H9 (cell line): ENCODE measurements at regions not wholly inside any gene's neighbourhood (a gene's known extent, or its start where the extent isn't known, plus 50 kb on each side); places are given as distances from the start of the nearest gene placed in this dataset.

Experiments
- DNase-seq: peaks from one replicate; pipeline ENCODE4 v3.0.0-alpha.2; 2017
- H2AFZ ChIP-seq: one replicate; pipeline ENCODE4 v1.6.1; 2013; ENCODE audit warnings: mild to moderate bottlenecking, low read length, control low read depth, moderate library complexity
- H2AK5ac ChIP-seq: 2 replicates; pipeline ENCODE4 v1.6.1; 2013; ENCODE audit warnings: low read length, control low read depth, mixed read lengths; ENCODE audit not compliant: insufficient read length
- H2BK120ac ChIP-seq: one replicate; pipeline ENCODE4 v1.6.1; 2013; ENCODE audit warnings: low read depth, mild to moderate bottlenecking, low read length, control low read depth, inconsistent platforms; ENCODE audit not compliant: poor library complexity, severe bottlenecking
- H2BK12ac ChIP-seq: 2 replicates; pipeline ENCODE4 v1.6.1; 2013; ENCODE audit warnings: low read length, control low read depth, mixed read lengths, low read depth; ENCODE audit not compliant: insufficient read length
- H2BK15ac ChIP-seq: 2 replicates; pipeline ENCODE4 v1.6.1; 2013; ENCODE audit warnings: low read depth, low read length, control low read depth
- H2BK20ac ChIP-seq: one replicate; pipeline ENCODE4 v1.6.1; 2013; ENCODE audit warnings: low read depth, mild to moderate bottlenecking, low read length, control low read depth, inconsistent platforms; ENCODE audit not compliant: poor library complexity, severe bottlenecking
- H2BK5ac ChIP-seq: 2 replicates; pipeline ENCODE4 v1.6.1; 2013; ENCODE audit warnings: low read length, control low read depth, mixed read lengths; ENCODE audit not compliant: insufficient read length
- H3K14ac ChIP-seq: 2 replicates; pipeline ENCODE4 v1.6.1; 2013; ENCODE audit warnings: low read length, control low read depth; ENCODE audit not compliant: insufficient read depth
- H3K18ac ChIP-seq: 2 replicates; pipeline ENCODE4 v1.6.1; 2013; ENCODE audit warnings: low read depth, mild to moderate bottlenecking, mixed read lengths, low read length, control low read depth; ENCODE audit not compliant: insufficient read length
- H3K23ac ChIP-seq: 2 replicates; pipeline ENCODE4 v1.6.1; 2013; ENCODE audit warnings: low read length, control low read depth, mixed read lengths, low read depth; ENCODE audit not compliant: insufficient read length
- H3K23me2 ChIP-seq: 2 replicates; pipeline ENCODE4 v1.6.1; 2013; ENCODE audit warnings: low read depth, mild to moderate bottlenecking, mixed read lengths, low read length, control low read depth; ENCODE audit not compliant: insufficient read length, poor library complexity, severe bottlenecking
- H3K27ac ChIP-seq: 2 replicates; pipeline ENCODE4 v1.5.1; 2013; ENCODE audit warnings: low read length, control low read depth, mixed read lengths, low read depth; ENCODE audit not compliant: insufficient read length
- H3K27me3 ChIP-seq: 2 replicates; pipeline ENCODE4 v1.6.1; 2013; ENCODE audit warnings: low read length, control low read depth, inconsistent platforms; ENCODE audit not compliant: insufficient read depth
- H3K4ac ChIP-seq: 2 replicates; pipeline ENCODE4 v1.6.1; 2013; ENCODE audit warnings: low read depth, mild to moderate bottlenecking, control low read depth, inconsistent platforms, low read length, moderate library complexity
- H3K4me1 ChIP-seq: 2 replicates; pipeline ENCODE4 v1.6.1; 2013; ENCODE audit warnings: low read length, control low read depth, inconsistent platforms; ENCODE audit not compliant: insufficient read depth
- H3K4me2 ChIP-seq: 2 replicates; pipeline ENCODE4 v1.6.1; 2013; ENCODE audit warnings: low read length, control low read depth, mixed read lengths; ENCODE audit not compliant: insufficient read length, insufficient read depth
- H3K56ac ChIP-seq: 2 replicates; pipeline ENCODE4 v1.6.1; 2013; ENCODE audit warnings: low read depth, mild to moderate bottlenecking, mixed read lengths, low read length, control low read depth; ENCODE audit not compliant: insufficient read length
- H3K79me1 ChIP-seq: 2 replicates; pipeline ENCODE4 v1.6.1; 2013; ENCODE audit warnings: low read depth, mild to moderate bottlenecking, moderate library complexity, low read length, control low read depth, inconsistent platforms; ENCODE audit not compliant: insufficient read depth, poor library complexity, severe bottlenecking
- H3K79me2 ChIP-seq: 2 replicates; pipeline ENCODE4 v1.6.1; 2013; ENCODE audit warnings: low read length, control low read depth, inconsistent platforms; ENCODE audit not compliant: insufficient read depth
- H3K9ac ChIP-seq: 2 replicates; pipeline ENCODE4 v1.6.1; 2013; ENCODE audit warnings: low read length, control low read depth, mixed read lengths; ENCODE audit not compliant: insufficient read length; ENCODE audit errors: extremely low read depth
- H3K9me3 ChIP-seq: one replicate; pipeline ENCODE4 v1.6.1; 2013; ENCODE audit warnings: low read depth, low read length, inconsistent platforms; ENCODE audit not compliant: control insufficient read depth
- H3T11ph ChIP-seq: one replicate; pipeline ENCODE4 v1.6.1; 2013; ENCODE audit warnings: mild to moderate bottlenecking, low read length, control low read depth, inconsistent platforms
- H4K20me1 ChIP-seq: one replicate; pipeline ENCODE4 v1.6.1; 2013; ENCODE audit not compliant: control insufficient read depth, insufficient read length, insufficient read depth
- H4K5ac ChIP-seq: 2 replicates; pipeline ENCODE4 v1.6.1; 2013; ENCODE audit warnings: low read depth, mild to moderate bottlenecking, mixed read lengths, low read length, control low read depth; ENCODE audit not compliant: insufficient read length
- H4K8ac ChIP-seq: replicated peaks from 2 replicates; pipeline ENCODE4 v1.6.1; 2013; ENCODE audit warnings: low read length, control low read depth, mixed read lengths, low read depth; ENCODE audit not compliant: insufficient read length
- H4K91ac ChIP-seq: 2 replicates; pipeline ENCODE4 v1.6.1; 2013; ENCODE audit warnings: low read depth, mild to moderate bottlenecking, moderate library complexity, mixed read lengths, low read length, control low read depth; ENCODE audit not compliant: insufficient read length
- H3K27ac Mint-ChIP-seq, 3 experiments: 2 replicates in 2 of 3; 3 replicates in 1 of 3; pipeline ENCODE4 v1.8.0; 2020 to 2021; ENCODE audit warnings: mixed read lengths in 3 of 3, mild to moderate bottlenecking in 1 of 3, moderate library complexity in 1 of 3
- H3K27me3 Mint-ChIP-seq: 2 replicates; pipeline ENCODE4 v1.8.0; 2021; ENCODE audit warnings: low read depth, mild to moderate bottlenecking, moderate library complexity, mixed read lengths
- H3K36me3 Mint-ChIP-seq, 3 experiments: 2 replicates in 2 of 3; 3 replicates in 1 of 3; pipeline ENCODE4 v1.8.0; 2020 to 2021; ENCODE audit warnings: low read depth in 3 of 3, mixed read lengths in 3 of 3; ENCODE audit not compliant: insufficient read depth in 1 of 3
- H3K4me1 Mint-ChIP-seq, 2 experiments: 2 replicates each; pipeline ENCODE4 v1.8.0; 2020; ENCODE audit warnings: mixed read lengths in 2 of 2
- H3K4me3 Mint-ChIP-seq, 2 experiments: 2 replicates in 1 of 2; 3 replicates in 1 of 2; pipeline ENCODE4 v1.8.0; 2020 to 2021; ENCODE audit warnings: mild to moderate bottlenecking in 2 of 2, mixed read lengths in 2 of 2, moderate library complexity in 1 of 2
- H3K9me3 Mint-ChIP-seq, 2 experiments: 2 replicates in 1 of 2; 3 replicates in 1 of 2; pipeline ENCODE4 v1.8.0; 2020; ENCODE audit warnings: mild to moderate bottlenecking in 2 of 2, mixed read lengths in 2 of 2, moderate library complexity in 1 of 2
- CTCF ChIP-seq: fragments of 200-600 bp; sonication (generic); conservative IDR thresholded peaks from 3 replicates; pipeline ENCODE4 v1.8.0; 2021; ENCODE audit warnings: antibody characterized with exemption, mild to moderate bottlenecking
- WGBS: extraction: QIAGEN DNeasy Blood & Tissue Kit; methylation state at CpG from one replicate; pipeline ENCODE4 v1.1.7; 2013; ENCODE audit warnings: missing lambda C conversion rate, low lambda C conversion rate, mixed read lengths; ENCODE audit not compliant: insufficient read length; ENCODE audit errors: extremely low coverage; 5-methylcytosine and 5-hydroxymethylcytosine counted together

DNA sequence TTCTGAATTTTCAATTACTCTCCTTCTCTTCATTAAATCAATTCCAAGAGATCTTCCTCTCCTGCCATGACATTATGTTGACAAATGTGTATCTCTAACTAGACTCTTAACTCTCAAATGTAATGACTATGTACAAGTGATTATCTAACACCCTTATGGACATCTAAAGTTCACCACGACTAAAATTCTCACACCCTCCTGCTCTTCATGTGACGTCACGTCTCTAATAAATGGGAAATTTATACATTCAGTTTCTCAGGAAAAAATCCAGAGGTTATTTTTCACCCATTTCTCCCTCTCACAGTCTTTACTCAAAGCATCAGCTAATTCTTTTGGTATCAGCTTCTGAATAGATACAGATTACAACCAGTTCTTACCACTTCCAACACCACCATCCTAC lies 237.5 kb upstream of the EPHA6 start:
- TF ChIP-seq CTCF: no peak
- Histone ChIP-seq H3K9ac (no peak overlapping the region), H3K79me1 (no peaks in the 10 kb centered on the region), H3K4me2 (no peak overlapping the region), H3K4ac (no peak overlapping the region), H2AFZ (no peak overlapping the region), H2BK12ac (no peak overlapping the region), H2BK15ac (no peak overlapping the region), H3K23ac (no peak overlapping the region), H3K27ac (no peak overlapping the region), H2BK20ac (no peak overlapping the region), H3K14ac (no peak overlapping the region), H3T11ph (no peak overlapping the region), H2BK120ac (no peak overlapping the region), H3K27me3 (no peaks in the 10 kb centered on the region), H3K23me2 (no peaks in the 10 kb centered on the region), H4K20me1 (no peaks in the 10 kb centered on the region), H3K9me3 (no peaks in the 10 kb centered on the region), H2AK5ac (no peak overlapping the region), H4K5ac (no peak overlapping the region), H3K4me1 (no peaks in the 10 kb centered on the region), H3K79me2 (no peaks in the 10 kb centered on the region), H4K91ac (no peak overlapping the region), H4K8ac (no peak overlapping the region), H3K18ac (no peak overlapping the region), H2BK5ac (no peak overlapping the region), H3K56ac (no peak overlapping the region)
- Mint-ChIP-seq H3K9me3 (peaks cover 28 to 36% of the 10 kb centered on the region in 2 experiments), H3K4me3 (no peak overlapping the region), H3K4me1 (no peaks in the 10 kb centered on the region), H3K36me3 (peaks cover 18 to 26% (median 22%) of the 10 kb centered on the region in 3 experiments), H3K27me3 (no peaks in the 10 kb centered on the region; the same call in 1 of the 2 replicates), H3K27ac (no peak overlapping the region)
- no peak for DNase-seq
- WGBS: no CpG with 5 or more reads among the region's 3 CpGs
